HepG2 (cell line): ENCODE measurements at regions not wholly inside any gene's neighbourhood (a gene's known extent, or its start where the extent isn't known, plus 50 kb on each side); places are given as distances from the start of the nearest gene placed in this dataset.

Experiments used
- CBX1 ChIP-seq: IDR thresholded peaks from one replicate; pipeline ENCODE4 v1.6.1; 2016; ENCODE audit warnings: antibody characterized with exemption, low read depth
- ERF ChIP-seq: IDR thresholded peaks from 2 replicates; pipeline ENCODE4 v1.6.1; 2018; ENCODE audit warnings: missing biosample characterization, missing genetic modification reagents
- ETV5 ChIP-seq: IDR thresholded peaks from 2 replicates; pipeline ENCODE4 v1.6.1; 2018; ENCODE audit warnings: missing biosample characterization, missing genetic modification reagents, inconsistent platforms, borderline replicate concordance
- IRX3 ChIP-seq: sonication (generic); formaldehyde crosslinking; IDR thresholded peaks from 2 replicates; pipeline ENCODE4 v1.8.1; 2023; ENCODE audit warnings: mild to moderate bottlenecking, low read depth, missing genetic modification reagents, borderline replicate concordance
- KDM2A ChIP-seq: sonication (generic); formaldehyde crosslinking; IDR thresholded peaks from 2 replicates; pipeline ENCODE4 v1.4.0; 2020; ENCODE audit warnings: low read depth, missing genetic modification reagents, borderline replicate concordance
- KDM4B ChIP-seq: sonication (generic); formaldehyde crosslinking; IDR thresholded peaks from 2 replicates; pipeline ENCODE4 v1.4.0; 2020; ENCODE audit warnings: missing genetic modification reagents
- KMT2B ChIP-seq: IDR thresholded peaks from 2 replicates; pipeline ENCODE4 v1.6.1; 2016; ENCODE audit warnings: missing genetic modification reagents, missing compliant biosample characterization
- PHF20 ChIP-seq: sonication (generic); formaldehyde crosslinking; IDR thresholded peaks from 2 replicates; pipeline ENCODE4 v1.5.0; 2020; ENCODE audit warnings: mild to moderate bottlenecking, missing genetic modification reagents
- POGZ ChIP-seq: sonication (generic); formaldehyde crosslinking; IDR thresholded peaks from 2 replicates; pipeline ENCODE4 v1.4.0; 2020; ENCODE audit warnings: mild to moderate bottlenecking, missing genetic modification reagents
- POLR2A ChIP-seq, 2 experiments: IDR thresholded peaks; 2 replicates each; pipeline ENCODE4 v1.6.1; 2011; ENCODE audit warnings: low read depth in 2 of 2, low read length in 2 of 2, mild to moderate bottlenecking in 1 of 2, moderate library complexity in 1 of 2; ENCODE audit not compliant: insufficient read depth in 1 of 2
- RARA ChIP-seq: IDR thresholded peaks from 2 replicates; pipeline ENCODE4 v1.6.1; 2016; ENCODE audit warnings: missing genetic modification reagents, missing compliant biosample characterization
- RFXAP ChIP-seq: sonication (generic); formaldehyde crosslinking; IDR thresholded peaks from 2 replicates; pipeline ENCODE4 v1.4.0; 2020; ENCODE audit warnings: missing genetic modification reagents, borderline replicate concordance
- SALL1 ChIP-seq: sonication (generic); formaldehyde crosslinking; IDR thresholded peaks from 2 replicates; pipeline ENCODE4 v1.8.0; 2022; ENCODE audit warnings: mild to moderate bottlenecking, missing genetic modification reagents
- TCF7 ChIP-seq: sonication (generic); IDR thresholded peaks from 2 replicates; pipeline ENCODE4 v1.6.1; 2016; ENCODE audit warnings: antibody characterized with exemption, low read depth
- TGIF2 ChIP-seq: IDR thresholded peaks from 2 replicates; pipeline ENCODE4 v1.6.1; 2016; ENCODE audit warnings: control low read depth, missing compliant biosample characterization
- TF ChIP-seq, protein P1 (sequence below): conservative IDR thresholded peaks from 2 replicates; pipeline ENCODE4 v1.6.1; 2018; ENCODE audit warnings: missing genetic modification reagents
- TF ChIP-seq, protein P2 (sequence below): sonication (generic); formaldehyde crosslinking; IDR thresholded peaks from 2 replicates; pipeline ENCODE4 v1.4.0; 2020; ENCODE audit warnings: missing genetic modification reagents
- TF ChIP-seq, protein P3 (sequence below): sonication (generic); formaldehyde crosslinking; IDR thresholded peaks from 2 replicates; pipeline ENCODE4 v1.4.0; 2020; ENCODE audit warnings: missing genetic modification reagents, mild to moderate bottlenecking, borderline replicate concordance
- TF ChIP-seq, protein P4 (sequence below): IDR thresholded peaks from 2 replicates; pipeline ENCODE4 v1.4.0; 2020; ENCODE audit warnings: mild to moderate bottlenecking, missing genetic modification reagents
- TF ChIP-seq, protein P5 (sequence below): sonication (generic); formaldehyde crosslinking; conservative IDR thresholded peaks from 2 replicates; pipeline ENCODE4 v1.4.0; 2020; ENCODE audit warnings: missing genetic modification reagents
- TF ChIP-seq, protein P6 (sequence below): IDR thresholded peaks from 2 replicates; pipeline ENCODE4 v1.6.1; 2016; ENCODE audit warnings: missing genetic modification reagents, missing compliant biosample characterization

DNA sequence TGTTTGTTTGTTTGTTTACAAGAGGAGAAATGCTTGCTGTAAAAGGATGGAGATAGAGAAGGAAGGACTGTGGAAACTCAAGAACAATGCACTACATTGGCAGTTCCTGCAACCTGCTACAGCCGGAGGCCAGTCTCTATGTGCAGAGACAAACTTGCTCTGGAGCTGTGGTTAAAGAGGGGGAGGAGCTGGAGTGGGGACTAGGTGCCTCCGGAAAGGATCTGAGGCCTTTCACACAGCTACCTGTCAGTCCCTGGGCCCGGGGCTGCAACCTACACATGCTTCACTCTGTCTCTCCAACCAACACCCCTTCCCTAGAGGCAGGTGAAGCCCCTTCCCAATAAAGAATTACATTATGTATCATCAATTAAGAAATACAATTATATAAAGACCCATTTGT, 1234.0 kb upstream of the ZEB2 start (continued):
- TF ChIP-seq, protein P1, sequence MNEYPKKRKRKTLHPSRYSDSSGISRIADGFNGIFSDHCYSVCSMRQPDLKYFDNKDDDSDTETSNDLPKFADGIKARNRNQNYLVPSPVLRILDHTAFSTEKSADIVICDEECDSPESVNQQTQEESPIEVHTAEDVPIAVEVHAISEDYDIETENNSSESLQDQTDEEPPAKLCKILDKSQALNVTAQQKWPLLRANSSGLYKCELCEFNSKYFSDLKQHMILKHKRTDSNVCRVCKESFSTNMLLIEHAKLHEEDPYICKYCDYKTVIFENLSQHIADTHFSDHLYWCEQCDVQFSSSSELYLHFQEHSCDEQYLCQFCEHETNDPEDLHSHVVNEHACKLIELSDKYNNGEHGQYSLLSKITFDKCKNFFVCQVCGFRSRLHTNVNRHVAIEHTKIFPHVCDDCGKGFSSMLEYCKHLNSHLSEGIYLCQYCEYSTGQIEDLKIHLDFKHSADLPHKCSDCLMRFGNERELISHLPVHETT (CRISPR knock-in tag) = 0 out of 2 replicates have a peak, but pooled peaks have one; percentile 31
- TF ChIP-seq SALL1 (CRISPR knock-in tag) (peak; percentile 82), PHF20 (CRISPR knock-in tag) (no peak), ETV5 (peak; percentile 83; the same call in 1 of the 2 replicates), ERF (CRISPR knock-in tag) (0 out of 2 replicates have a peak, but pooled peaks have one; percentile 16), TGIF2 (CRISPR knock-in tag) (no peak; the same call in 1 of the 2 replicates), POLR2A (IDR thresholded peaks at IDR 0.05; ENCODE audit: insufficient read depth in 1 of 2, low read depth in 2 of 2, low read length in 2 of 2) (peak in 1 of 2 experiments; percentile 53; a peak in 2 of 4 replicates), IRX3 (CRISPR knock-in tag) (no peak), RFXAP (CRISPR knock-in tag) (peak; percentile 50; the same call in 1 of the 2 replicates), KDM4B (CRISPR knock-in tag) (0 out of 2 replicates have a peak, but pooled peaks have one; percentile 41), TCF7 (peak; percentile 31; the same call in 1 of the 2 replicates), POGZ (CRISPR knock-in tag) (peak; percentile 81; the same call in 1 of the 2 replicates), CBX1 (peak; percentile 45), RARA (CRISPR knock-in tag) (peak; percentile 26; the same call in 1 of the 2 replicates), KMT2B (no peak), KDM2A (CRISPR knock-in tag) (0 out of 2 replicates have a peak, but pooled peaks have one; percentile 39)
- TF ChIP-seq, protein P2, sequence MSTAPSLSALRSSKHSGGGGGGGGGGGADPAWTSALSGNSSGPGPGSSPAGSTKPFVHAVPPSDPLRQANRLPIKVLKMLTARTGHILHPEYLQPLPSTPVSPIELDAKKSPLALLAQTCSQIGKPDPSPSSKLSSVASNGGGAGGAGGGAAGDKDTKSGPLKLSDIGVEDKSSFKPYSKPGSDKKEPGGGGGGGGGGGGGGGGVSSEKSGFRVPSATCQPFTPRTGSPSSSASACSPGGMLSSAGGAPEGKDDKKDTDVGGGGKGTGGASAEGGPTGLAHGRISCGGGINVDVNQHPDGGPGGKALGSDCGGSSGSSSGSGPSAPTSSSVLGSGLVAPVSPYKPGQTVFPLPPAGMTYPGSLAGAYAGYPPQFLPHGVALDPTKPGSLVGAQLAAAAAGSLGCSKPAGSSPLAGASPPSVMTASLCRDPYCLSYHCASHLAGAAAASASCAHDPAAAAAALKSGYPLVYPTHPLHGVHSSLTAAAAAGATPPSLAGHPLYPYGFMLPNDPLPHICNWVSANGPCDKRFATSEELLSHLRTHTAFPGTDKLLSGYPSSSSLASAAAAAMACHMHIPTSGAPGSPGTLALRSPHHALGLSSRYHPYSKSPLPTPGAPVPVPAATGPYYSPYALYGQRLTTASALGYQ (CRISPR knock-in tag) = 0 out of 2 replicates have a peak, but pooled peaks have one; percentile 37
- TF ChIP-seq, protein P3, sequence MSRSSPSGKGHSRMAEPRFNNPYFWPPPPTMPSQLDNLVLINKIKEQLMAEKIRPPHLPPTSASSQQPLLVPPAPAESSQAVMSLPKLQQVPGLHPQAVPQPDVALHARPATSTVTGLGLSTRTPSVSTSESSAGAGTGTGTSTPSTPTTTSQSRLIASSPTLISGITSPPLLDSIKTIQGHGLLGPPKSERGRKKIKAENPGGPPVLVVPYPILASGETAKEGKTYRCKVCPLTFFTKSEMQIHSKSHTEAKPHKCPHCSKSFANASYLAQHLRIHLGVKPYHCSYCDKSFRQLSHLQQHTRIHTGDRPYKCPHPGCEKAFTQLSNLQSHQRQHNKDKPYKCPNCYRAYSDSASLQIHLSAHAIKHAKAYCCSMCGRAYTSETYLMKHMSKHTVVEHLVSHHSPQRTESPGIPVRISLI = no peak
- TF ChIP-seq, protein P4, sequence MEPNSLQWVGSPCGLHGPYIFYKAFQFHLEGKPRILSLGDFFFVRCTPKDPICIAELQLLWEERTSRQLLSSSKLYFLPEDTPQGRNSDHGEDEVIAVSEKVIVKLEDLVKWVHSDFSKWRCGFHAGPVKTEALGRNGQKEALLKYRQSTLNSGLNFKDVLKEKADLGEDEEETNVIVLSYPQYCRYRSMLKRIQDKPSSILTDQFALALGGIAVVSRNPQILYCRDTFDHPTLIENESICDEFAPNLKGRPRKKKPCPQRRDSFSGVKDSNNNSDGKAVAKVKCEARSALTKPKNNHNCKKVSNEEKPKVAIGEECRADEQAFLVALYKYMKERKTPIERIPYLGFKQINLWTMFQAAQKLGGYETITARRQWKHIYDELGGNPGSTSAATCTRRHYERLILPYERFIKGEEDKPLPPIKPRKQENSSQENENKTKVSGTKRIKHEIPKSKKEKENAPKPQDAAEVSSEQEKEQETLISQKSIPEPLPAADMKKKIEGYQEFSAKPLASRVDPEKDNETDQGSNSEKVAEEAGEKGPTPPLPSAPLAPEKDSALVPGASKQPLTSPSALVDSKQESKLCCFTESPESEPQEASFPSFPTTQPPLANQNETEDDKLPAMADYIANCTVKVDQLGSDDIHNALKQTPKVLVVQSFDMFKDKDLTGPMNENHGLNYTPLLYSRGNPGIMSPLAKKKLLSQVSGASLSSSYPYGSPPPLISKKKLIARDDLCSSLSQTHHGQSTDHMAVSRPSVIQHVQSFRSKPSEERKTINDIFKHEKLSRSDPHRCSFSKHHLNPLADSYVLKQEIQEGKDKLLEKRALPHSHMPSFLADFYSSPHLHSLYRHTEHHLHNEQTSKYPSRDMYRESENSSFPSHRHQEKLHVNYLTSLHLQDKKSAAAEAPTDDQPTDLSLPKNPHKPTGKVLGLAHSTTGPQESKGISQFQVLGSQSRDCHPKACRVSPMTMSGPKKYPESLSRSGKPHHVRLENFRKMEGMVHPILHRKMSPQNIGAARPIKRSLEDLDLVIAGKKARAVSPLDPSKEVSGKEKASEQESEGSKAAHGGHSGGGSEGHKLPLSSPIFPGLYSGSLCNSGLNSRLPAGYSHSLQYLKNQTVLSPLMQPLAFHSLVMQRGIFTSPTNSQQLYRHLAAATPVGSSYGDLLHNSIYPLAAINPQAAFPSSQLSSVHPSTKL = peak; percentile 76
- TF ChIP-seq, protein P5, sequence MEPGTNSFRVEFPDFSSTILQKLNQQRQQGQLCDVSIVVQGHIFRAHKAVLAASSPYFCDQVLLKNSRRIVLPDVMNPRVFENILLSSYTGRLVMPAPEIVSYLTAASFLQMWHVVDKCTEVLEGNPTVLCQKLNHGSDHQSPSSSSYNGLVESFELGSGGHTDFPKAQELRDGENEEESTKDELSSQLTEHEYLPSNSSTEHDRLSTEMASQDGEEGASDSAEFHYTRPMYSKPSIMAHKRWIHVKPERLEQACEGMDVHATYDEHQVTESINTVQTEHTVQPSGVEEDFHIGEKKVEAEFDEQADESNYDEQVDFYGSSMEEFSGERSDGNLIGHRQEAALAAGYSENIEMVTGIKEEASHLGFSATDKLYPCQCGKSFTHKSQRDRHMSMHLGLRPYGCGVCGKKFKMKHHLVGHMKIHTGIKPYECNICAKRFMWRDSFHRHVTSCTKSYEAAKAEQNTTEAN = peak; percentile 45; the same call in 1 of the 2 replicates
- TF ChIP-seq, protein P6, sequence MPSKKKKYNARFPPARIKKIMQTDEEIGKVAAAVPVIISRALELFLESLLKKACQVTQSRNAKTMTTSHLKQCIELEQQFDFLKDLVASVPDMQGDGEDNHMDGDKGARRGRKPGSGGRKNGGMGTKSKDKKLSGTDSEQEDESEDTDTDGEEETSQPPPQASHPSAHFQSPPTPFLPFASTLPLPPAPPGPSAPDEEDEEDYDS = peak; percentile 59; the same call in 1 of the 2 replicates
